Activated B cell treated with CpG ODN at 0.5 μM for 24 hours (primary cell): ENCODE measurements at regions not wholly inside any gene's neighbourhood (a gene's known extent, or its start where the extent isn't known, plus 50 kb on each side); places are given as distances from the start of the nearest gene placed in this dataset.

Experiments
- ATAC-seq: fragments of 200-7000 bp; cut with Tn5 transposase; one replicate; pipeline ENCODE4 v1.10.0; 2021; ENCODE audit warnings: low read depth, mild to moderate bottlenecking, moderate library complexity
- CTCF ChIA-PET: fragments of 350-600 bp; sonication (Branson Sonifier 250); formaldehyde crosslinking; loops from one replicate; lab custom pipeline; 2021; ENCODE audit warnings: antibody characterized with exemption; lab: Charles Lee
- POLR2A ChIA-PET: fragments of 350-600 bp; sonication (Branson Sonifier 250); formaldehyde crosslinking; loops from one replicate; lab custom pipeline; 2021; ENCODE audit warnings: antibody characterized with exemption; lab: Charles Lee
- DNase-seq: peaks from one replicate; pipeline ENCODE4 v3.0.0; 2022
- H3K27ac Mint-ChIP-seq: one replicate; pipeline ENCODE4 v1.8.0; 2020; ENCODE audit warnings: mixed read lengths
- H3K27me3 Mint-ChIP-seq: one replicate; pipeline ENCODE4 v1.8.0; 2021; ENCODE audit warnings: mixed read lengths
- H3K36me3 Mint-ChIP-seq: one replicate; pipeline ENCODE4 v1.8.0; 2021; ENCODE audit warnings: low read depth, mixed read lengths
- H3K4me1 Mint-ChIP-seq: one replicate; pipeline ENCODE4 v1.8.0; 2021; ENCODE audit warnings: mixed read lengths
- H3K4me3 Mint-ChIP-seq: one replicate; pipeline ENCODE4 v1.8.0; 2020; ENCODE audit warnings: mild to moderate bottlenecking, mixed read lengths
- H3K9me3 Mint-ChIP-seq: one replicate; pipeline ENCODE4 v1.8.0; 2020; ENCODE audit warnings: mixed read lengths
- intact Hi-C: fragments of 100-400 bp; cut with micrococcal nuclease; formaldehyde crosslinking; loops from one replicate; pipeline ENCODE4 v1.15.1; 2024
- TF ChIP-seq, protein P1 (sequence below): fragments of 200-600 bp; IDR thresholded peaks from one replicate; pipeline ENCODE4 v1.8.0; 2022; ENCODE audit warnings: antibody characterized with exemption, mild to moderate bottlenecking

GRCh38 chr4:65265526-65265925 lies 404.8 kb downstream of the EPHA5 start:
- H3K4me3 Mint-ChIP-seq = no peak overlapping the region
- TF ChIP-seq, protein P1, sequence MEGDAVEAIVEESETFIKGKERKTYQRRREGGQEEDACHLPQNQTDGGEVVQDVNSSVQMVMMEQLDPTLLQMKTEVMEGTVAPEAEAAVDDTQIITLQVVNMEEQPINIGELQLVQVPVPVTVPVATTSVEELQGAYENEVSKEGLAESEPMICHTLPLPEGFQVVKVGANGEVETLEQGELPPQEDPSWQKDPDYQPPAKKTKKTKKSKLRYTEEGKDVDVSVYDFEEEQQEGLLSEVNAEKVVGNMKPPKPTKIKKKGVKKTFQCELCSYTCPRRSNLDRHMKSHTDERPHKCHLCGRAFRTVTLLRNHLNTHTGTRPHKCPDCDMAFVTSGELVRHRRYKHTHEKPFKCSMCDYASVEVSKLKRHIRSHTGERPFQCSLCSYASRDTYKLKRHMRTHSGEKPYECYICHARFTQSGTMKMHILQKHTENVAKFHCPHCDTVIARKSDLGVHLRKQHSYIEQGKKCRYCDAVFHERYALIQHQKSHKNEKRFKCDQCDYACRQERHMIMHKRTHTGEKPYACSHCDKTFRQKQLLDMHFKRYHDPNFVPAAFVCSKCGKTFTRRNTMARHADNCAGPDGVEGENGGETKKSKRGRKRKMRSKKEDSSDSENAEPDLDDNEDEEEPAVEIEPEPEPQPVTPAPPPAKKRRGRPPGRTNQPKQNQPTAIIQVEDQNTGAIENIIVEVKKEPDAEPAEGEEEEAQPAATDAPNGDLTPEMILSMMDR = no peak
- no peaks in the 10 kb centered on the region for H3K9me3 Mint-ChIP-seq
- H3K27me3 Mint-ChIP-seq = no peaks in the 10 kb centered on the region
- CTCF ChIA-PET = no interaction called here
- no peaks in the 10 kb centered on the region for H3K36me3 Mint-ChIP-seq
- no peak overlapping the region for H3K27ac Mint-ChIP-seq
- ATAC-seq (no peak), DNase-seq (no peak)
- no peaks in the 10 kb centered on the region for H3K4me1 Mint-ChIP-seq
- intact Hi-C loops = no loop called here
- POLR2A ChIA-PET = no interaction called here

- Mint-ChIP-seq H3K9me3 (peaks cover 5% of the 10 kb centered on the region), H3K4me1 (no peaks in the 10 kb centered on the region), H3K27ac (no peak overlapping the region), H3K36me3 (no peaks in the 10 kb centered on the region), H3K4me3 (no peak overlapping the region), H3K27me3 (no peaks in the 10 kb centered on the region)
- POLR2A ChIA-PET = no interaction called here
- CTCF ChIA-PET = no interaction called here
- ATAC-seq (no peak), DNase-seq (no peak)
- TF ChIP-seq, protein P1 = no peak
- intact Hi-C loops = no loop called here
Observed at GRCh38 chr4:65259296-65259695, 411.0 kb downstream of the EPHA5 start.

DNA sequence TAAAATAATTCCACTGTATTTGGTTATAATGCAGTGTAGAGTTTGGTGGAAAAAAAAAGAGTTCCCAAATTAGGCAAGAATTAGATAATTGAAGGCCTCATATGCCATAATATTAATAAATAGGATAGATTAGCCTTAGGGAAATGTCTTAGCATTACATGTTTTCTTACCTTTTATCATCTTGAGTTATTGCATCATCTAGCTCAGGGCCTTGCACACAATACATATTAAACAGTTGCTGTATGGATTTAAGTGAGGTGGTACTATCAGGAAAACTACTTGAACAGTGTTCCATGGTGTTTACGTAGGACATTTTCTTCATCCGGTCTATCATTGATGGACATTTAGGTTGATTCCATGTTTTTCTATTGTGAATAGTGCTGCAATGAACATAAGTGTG lies 419.4 kb downstream of the EPHA5 start:
- no peaks in the 10 kb centered on the region for H3K27me3 Mint-ChIP-seq
- no peak overlapping the region for H3K27ac Mint-ChIP-seq
- H3K4me1 Mint-ChIP-seq = no peaks in the 10 kb centered on the region
- ChIA-PET POLR2A (no interaction called here), CTCF (no interaction called here)
- no peak for ATAC-seq
- TF ChIP-seq, protein P1 = no peak
- no peak overlapping the region for H3K4me3 Mint-ChIP-seq
- DNase-seq = no peak
- intact Hi-C loops = no loop called here
- no peaks in the 10 kb centered on the region for H3K36me3 Mint-ChIP-seq
- H3K9me3 Mint-ChIP-seq = peaks cover 2% of the 10 kb centered on the region

DNA sequence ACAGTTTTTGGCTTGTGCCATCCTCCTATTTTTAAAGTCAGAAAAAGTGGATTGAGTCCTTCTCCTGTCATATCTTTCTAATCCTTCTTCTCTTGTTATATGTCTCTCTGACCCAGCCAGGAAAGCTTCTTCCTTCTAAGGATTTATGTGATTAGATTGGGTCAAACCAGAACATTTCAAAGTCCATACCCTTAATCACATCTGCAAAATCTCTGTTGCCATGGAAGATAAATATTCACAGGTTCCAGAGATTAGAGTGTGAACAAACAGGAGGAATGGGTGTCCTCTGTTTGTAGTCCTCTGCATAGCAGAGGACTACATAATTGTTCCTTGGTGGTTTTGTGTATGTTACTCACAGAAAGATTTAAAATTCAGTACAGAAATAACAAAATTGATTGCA lies 421.2 kb downstream of the EPHA5 start:
- POLR2A ChIA-PET = no interaction called here
- Mint-ChIP-seq H3K4me3 (no peak overlapping the region), H3K4me1 (no peaks in the 10 kb centered on the region), H3K27ac (no peak overlapping the region), H3K36me3 (no peaks in the 10 kb centered on the region), H3K27me3 (no peaks in the 10 kb centered on the region), H3K9me3 (peaks cover 7% of the 10 kb centered on the region)
- ATAC-seq (no peak), DNase-seq (no peak)
- CTCF ChIA-PET = interaction anchor here (1.1 kb wide), 1 partner anchor 21 kb away, joined by 3 read pairs; no protein-coding TSS in a partner anchor
- TF ChIP-seq, protein P1 = no peak
- intact Hi-C loops = no loop called here

DNA sequence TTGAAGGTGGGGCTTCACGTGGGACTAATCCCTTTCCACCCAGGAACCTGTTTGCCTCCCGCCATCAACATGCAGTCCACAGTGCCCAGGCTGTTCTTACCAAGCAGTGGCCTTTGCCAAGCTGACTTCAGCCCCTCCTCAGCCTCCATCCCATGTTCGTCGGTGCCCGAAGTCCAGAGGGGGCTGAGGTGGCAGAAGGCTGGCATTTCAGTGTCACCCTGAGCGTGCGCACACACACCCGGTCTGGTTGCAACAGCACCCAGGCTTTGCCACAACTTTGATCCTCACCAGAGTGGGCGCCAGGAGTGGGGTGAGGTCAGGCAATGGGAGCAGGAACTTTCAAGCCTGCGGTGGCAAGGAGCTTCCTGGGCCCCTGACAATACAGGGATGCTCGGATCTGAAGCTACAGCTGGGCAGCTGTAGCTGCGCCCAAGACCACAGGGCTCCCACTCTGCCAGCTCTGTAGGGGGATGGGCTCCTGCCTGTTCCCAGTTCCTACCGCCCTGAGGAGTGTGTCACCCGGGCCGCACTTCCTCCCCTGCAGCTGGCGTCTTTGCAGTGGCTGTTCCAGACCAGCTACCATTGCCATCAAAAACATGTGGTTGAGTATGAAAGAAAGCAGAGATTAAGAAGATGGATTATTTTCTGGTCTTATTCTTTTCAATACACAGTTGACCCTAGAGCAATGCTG lies 428.0 kb downstream of the EPHA5 start:
- intact Hi-C loops = no loop called here
- H3K9me3 Mint-ChIP-seq = peaks cover 10% of the 10 kb centered on the region
- no peaks in the 10 kb centered on the region for H3K4me1 Mint-ChIP-seq
- DNase-seq = no peak
- CTCF ChIA-PET = no interaction called here
- H3K27me3 Mint-ChIP-seq = no peaks in the 10 kb centered on the region
- TF ChIP-seq, protein P1 = no peak
- POLR2A ChIA-PET = no interaction called here
- no peak overlapping the region for H3K27ac Mint-ChIP-seq
- H3K4me3 Mint-ChIP-seq = no peak overlapping the region
- no peaks in the 10 kb centered on the region for H3K36me3 Mint-ChIP-seq
- no peak for ATAC-seq
